Osteoblast (primary cell): ENCODE measurements at regions not wholly inside any gene's neighbourhood (a gene's known extent, or its start where the extent isn't known, plus 50 kb on each side); places are given as distances from the start of the nearest gene placed in this dataset.

Experiments
- DNase-seq: peaks from one replicate; pipeline ENCODE4 v3.0.0; 2011; ENCODE audit warnings: low spot score, mixed read lengths; ENCODE audit not compliant: insufficient read length; ENCODE audit errors: missing footprints
- H2AFZ ChIP-seq: 2 replicates; pipeline ENCODE4 v1.6.0; 2011; ENCODE audit warnings: mild to moderate bottlenecking, low read length
- H3K27ac ChIP-seq: 2 replicates; pipeline ENCODE4 v1.5.1; 2011; ENCODE audit warnings: mild to moderate bottlenecking, low read depth, low read length, moderate library complexity
- H3K27me3 ChIP-seq: 2 replicates; pipeline ENCODE4 v1.6.0; 2012; ENCODE audit warnings: mild to moderate bottlenecking, control low read depth, inconsistent platforms, low read length, moderate library complexity; ENCODE audit not compliant: insufficient read depth
- H3K36me3 ChIP-seq: 2 replicates; pipeline ENCODE4 v1.5.1; 2011; ENCODE audit warnings: mild to moderate bottlenecking, low read length, control low read depth, moderate library complexity; ENCODE audit not compliant: insufficient read depth
- H3K4me1 ChIP-seq: 2 replicates; pipeline ENCODE4 v1.5.1; 2011; ENCODE audit warnings: mild to moderate bottlenecking, low read length, control low read depth, moderate library complexity; ENCODE audit not compliant: insufficient read depth
- H3K4me2 ChIP-seq: 2 replicates; pipeline ENCODE4 v1.6.0; 2011; ENCODE audit warnings: mild to moderate bottlenecking, low read length; ENCODE audit not compliant: insufficient read depth
- H3K4me3 ChIP-seq: fragments of 200-600 bp; sonication (generic); 3 replicates; pipeline ENCODE4 v1.5.1; 2012; ENCODE audit warnings: mild to moderate bottlenecking, low read length, inconsistent platforms; ENCODE audit not compliant: insufficient read depth
- H3K79me2 ChIP-seq: 2 replicates; pipeline ENCODE4 v1.6.0; 2012; ENCODE audit warnings: mild to moderate bottlenecking, low read length, control low read depth, inconsistent platforms; ENCODE audit not compliant: insufficient read depth
- H3K9me3 ChIP-seq: 2 replicates; pipeline ENCODE4 v1.5.1; 2011; ENCODE audit warnings: low read depth, low read length, control low read depth
- H4K20me1 ChIP-seq: 2 replicates; pipeline ENCODE4 v1.6.0; 2012; ENCODE audit warnings: mild to moderate bottlenecking, low read length, control low read depth; ENCODE audit not compliant: insufficient read depth
- CTCF ChIP-seq: IDR thresholded peaks from 2 replicates; pipeline ENCODE4 v1.5.1; 2011; ENCODE audit warnings: mild to moderate bottlenecking, low read depth, low read length, moderate library complexity; ENCODE audit errors: extremely low read depth

GRCh38 chr2:6281524-6281923 is 584.2 kb downstream of the CMPK2 start:
- H3K4me1 ChIP-seq = no peaks in the 10 kb centered on the region
- DNase-seq = no peak
- no peaks in the 10 kb centered on the region for H3K79me2 ChIP-seq
- no peaks in the 10 kb centered on the region for H3K36me3 ChIP-seq
- no peaks in the 10 kb centered on the region for H4K20me1 ChIP-seq
- H3K27ac ChIP-seq = no peak overlapping the region
- H2AFZ ChIP-seq = no peak overlapping the region
- no peak for TF ChIP-seq CTCF
- H3K4me2 ChIP-seq = no peak overlapping the region
- H3K27me3 ChIP-seq = no peaks in the 10 kb centered on the region
- no peak overlapping the region for H3K4me3 ChIP-seq
- H3K9me3 ChIP-seq = no peaks in the 10 kb centered on the region

GRCh38 chr2:6283259-6283658 is 582.4 kb downstream of the CMPK2 start:
- Histone ChIP-seq H4K20me1 (no peaks in the 10 kb centered on the region), H3K4me2 (no peak overlapping the region), H3K4me1 (no peaks in the 10 kb centered on the region), H3K27ac (no peak overlapping the region), H3K4me3 (no peak overlapping the region), H2AFZ (no peak overlapping the region), H3K79me2 (no peaks in the 10 kb centered on the region), H3K36me3 (no peaks in the 10 kb centered on the region), H3K27me3 (no peaks in the 10 kb centered on the region), H3K9me3 (no peaks in the 10 kb centered on the region)
- no peak for DNase-seq
- TF ChIP-seq CTCF = no peak

GRCh38 chr2:6287406-6287805 is 578.3 kb downstream of the CMPK2 start:
- Histone ChIP-seq H4K20me1 (no peaks in the 10 kb centered on the region), H3K27ac (no peak overlapping the region), H3K4me3 (no peak overlapping the region), H3K4me1 (no peaks in the 10 kb centered on the region), H3K79me2 (no peaks in the 10 kb centered on the region), H2AFZ (no peak overlapping the region), H3K27me3 (no peaks in the 10 kb centered on the region), H3K36me3 (no peaks in the 10 kb centered on the region), H3K9me3 (no peaks in the 10 kb centered on the region), H3K4me2 (no peak overlapping the region)
- DNase-seq = no peak
- no peak for TF ChIP-seq CTCF

- no peak for DNase-seq
These were observed 576.9 kb downstream of the CMPK2 start for GRCh38 chr2:6288791-6289190.

More at GRCh38 chr2:6288791-6289190, 576.9 kb downstream of the CMPK2 start:
- H3K36me3 ChIP-seq = no peaks in the 10 kb centered on the region
- no peaks in the 10 kb centered on the region for H3K4me1 ChIP-seq
- no peak overlapping the region for H3K4me3 ChIP-seq
- H3K9me3 ChIP-seq = no peaks in the 10 kb centered on the region
- no peaks in the 10 kb centered on the region for H3K79me2 ChIP-seq
- no peak for TF ChIP-seq CTCF
- H4K20me1 ChIP-seq = no peaks in the 10 kb centered on the region
- no peak overlapping the region for H3K4me2 ChIP-seq
- no peaks in the 10 kb centered on the region for H3K27me3 ChIP-seq
- H3K27ac ChIP-seq = no peak overlapping the region
- H2AFZ ChIP-seq = no peak overlapping the region
